ENCODE measurements at regions not wholly inside any gene's neighbourhood (a gene's known extent, or its start where the extent isn't known, plus 50 kb on each side); places are given as distances from the start of the nearest gene placed in this dataset.

DNA sequence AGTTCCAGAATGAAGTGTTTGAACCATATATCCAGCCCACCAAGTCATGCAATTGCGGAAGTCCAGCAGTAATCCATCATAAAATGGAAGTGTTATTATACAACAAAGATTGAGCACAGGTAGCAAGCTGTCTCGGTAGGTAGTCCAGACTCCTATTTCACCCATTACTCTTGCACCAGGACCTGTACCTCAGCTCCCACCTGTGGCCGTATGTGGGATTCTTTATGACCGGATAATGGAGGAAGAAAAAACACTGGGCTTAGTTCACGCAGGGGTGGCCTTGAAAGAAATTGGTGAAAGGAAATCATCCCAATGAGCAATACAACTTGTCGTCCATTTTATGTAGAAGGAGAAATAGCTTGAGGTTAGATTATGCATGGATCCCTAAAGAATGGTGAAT lies 216.3 kb downstream of the ESM1 start:
- TF ChIP-seq CTCF (conservative IDR thresholded peaks at IDR 0.05; ENCODE audit: low read length) (no peak), EZH2phosphoT487 (IDR thresholded peaks at IDR 0.05; ENCODE audit: borderline replicate concordance, low read depth, low read length) (no peak)
